ENCODE measurements at regions not wholly inside any gene's neighbourhood (a gene's known extent, or its start where the extent isn't known, plus 50 kb on each side); places are given as distances from the start of the nearest gene placed in this dataset.

- H3K4me2 ChIP-seq (ENCODE audit: insufficient read depth in 1 of 2, low read depth in 2 of 2, low read length in 2 of 2) = no peak overlapping the region
- no peak overlapping the region for H3K4ac ChIP-seq (replicated peaks; ENCODE audit: insufficient read length, low read depth, low read length)
- H3K14ac ChIP-seq (ENCODE audit: insufficient read length) = no peak overlapping the region
- peaks cover 0 to 4% of the 10 kb centered on the region in 2 experiments; a peak in 3 of 4 replicates for H3K9me3 ChIP-seq (ENCODE audit: insufficient read depth in 2 of 2, low read depth in 1 of 2, low read length in 1 of 2)
- no peaks in the 10 kb centered on the region for H3K23me2 ChIP-seq (ENCODE audit: low read depth, low read length)
- no peak overlapping the region for H3K9ac ChIP-seq (replicated peaks in 1 of 4; ENCODE audit: extremely low read depth in 1 of 4, low read depth in 3 of 4, low read length in 3 of 4)
- no peak overlapping the region for H3K23ac ChIP-seq (ENCODE audit: insufficient read length)
- no peak overlapping the region for H2AK5ac ChIP-seq (ENCODE audit: low read depth, low read length)
- H2BK12ac ChIP-seq (ENCODE audit: low read depth, low read length) = no peak overlapping the region
- no peak overlapping the region for H2BK120ac ChIP-seq (replicated peaks; ENCODE audit: low read depth, low read length)
- H4K5ac ChIP-seq (ENCODE audit: insufficient read length, low read depth, low read length) = no peak overlapping the region
- no peaks in the 10 kb centered on the region for H3K27me3 ChIP-seq (replicated peaks in 1 of 4; ENCODE audit: control insufficient read depth in 3 of 4, extremely low read depth in 1 of 4, insufficient read depth in 3 of 4, low read length in 3 of 4)
- POLR2A ChIA-PET (ENCODE audit: partially characterized antibody) = no interaction called here
- H3K27ac ChIP-seq (ENCODE audit: low read depth, low read length) = no peak overlapping the region
- H3K4me1 ChIP-seq (replicated peaks in 1 of 4; ENCODE audit: control insufficient read depth in 3 of 4, insufficient read depth in 4 of 4, low read length in 3 of 4) = peaks cover 0 to 4% (median 3%) of the 10 kb centered on the region in 4 experiments; a peak in 4 of 7 replicates
- no peak overlapping the region for H3K56ac ChIP-seq (replicated peaks; ENCODE audit: insufficient read length, low read depth, low read length)
- H3K18ac ChIP-seq (ENCODE audit: extremely low read depth, low read length) = no peak overlapping the region
- H2BK5ac ChIP-seq (ENCODE audit: low read depth, low read length) = no peak overlapping the region
- no peaks in the 10 kb centered on the region for H4K20me1 ChIP-seq (replicated peaks in 1 of 2; ENCODE audit: control insufficient read depth in 1 of 2, insufficient read depth in 2 of 2, low read length in 2 of 2)
- no peak overlapping the region for H3K4me3 ChIP-seq (ENCODE audit: extremely low read depth in 1 of 4, insufficient read depth in 2 of 4, low read depth in 3 of 4, low read length in 4 of 4)
- H4K8ac ChIP-seq (ENCODE audit: extremely low read depth, insufficient read depth, low read length) = no peak overlapping the region
- no peaks in the 10 kb centered on the region for H3K79me1 ChIP-seq (ENCODE audit: low read depth, low read length)
- no peaks in the 10 kb centered on the region for H3K36me3 ChIP-seq (ENCODE audit: control insufficient read depth in 2 of 4, insufficient read depth in 4 of 4, low read length in 3 of 4)
- H2BK20ac ChIP-seq (ENCODE audit: low read length) = no peak overlapping the region
- CTCF ChIA-PET (ENCODE audit: partially characterized antibody) = interaction anchor here (1.4 kb wide), 1 partner anchor 46 kb away, joined by 4 read pairs; no protein-coding TSS in a partner anchor
- no peaks in the 10 kb centered on the region for H3K79me2 ChIP-seq (ENCODE audit: control insufficient read depth in 1 of 2, insufficient read depth in 2 of 2, low read length in 2 of 2)
- no peak overlapping the region for H4K91ac ChIP-seq (replicated peaks; ENCODE audit: insufficient read length, low read length)
- FAIRE-seq = no peak
- 97% methylated on average over 11 of the region's 11 CpGs; no CpG with 5 or more reads in 1 of the 2 experiments for WGBS, 2 experiments (ENCODE audit: extremely low coverage in 1 of 2, insufficient coverage in 1 of 2, insufficient read length in 1 of 2, insufficient replicate concordance in 2 of 2, low coverage in 1 of 2, low lambda C conversion rate in 2 of 2, missing lambda C conversion rate in 1 of 2)
- no peak for DNase-seq (ENCODE audit: low read depth in 1 of 2, low spot score in 2 of 2)
- H2BK15ac ChIP-seq (ENCODE audit: low read length) = no peak overlapping the region
- no peak overlapping the region for H2AFZ ChIP-seq (ENCODE audit: low read length)
- no peak for TF ChIP-seq HDAC2 (IDR thresholded peaks at IDR 0.05; ENCODE audit: borderline replicate concordance in 1 of 2, low read depth in 2 of 2, low read length in 2 of 2)
- no peak for TF ChIP-seq ATF3 (IDR thresholded peaks at IDR 0.05; ENCODE audit: insufficient read depth, low read depth, low read length)
- TF ChIP-seq CEBPB (IDR thresholded peaks at IDR 0.05; ENCODE audit: low read depth, low read length) = no peak
- TF ChIP-seq RXRA (IDR thresholded peaks at IDR 0.05; ENCODE audit: insufficient read depth, low read depth, low read length) = no peak
- no peak for TF ChIP-seq JUND (IDR thresholded peaks at IDR 0.05; ENCODE audit: low read length)
- TF ChIP-seq RNF2 (IDR thresholded peaks at IDR 0.05; ENCODE audit: borderline replicate concordance, low read depth, low read length, missing control alignments, poor library complexity, severe bottlenecking) = no peak
- TF ChIP-seq TAF1 (IDR thresholded peaks at IDR 0.05; ENCODE audit: low read depth, low read length) = no peak
- TF ChIP-seq FOSL1 (IDR thresholded peaks at IDR 0.05; ENCODE audit: insufficient read depth, low read depth, low read length) = no peak
- TF ChIP-seq CBX5 (IDR thresholded peaks at IDR 0.05; ENCODE audit: low read depth, low read length) = no peak
- TF ChIP-seq ATF2 (IDR thresholded peaks at IDR 0.05; ENCODE audit: low read length) = no peak
Observed at GRCh38 chr7:45982907-45983719, 62.0 kb upstream of the IGFBP3 start.

All from H1 (cell line).